ENCODE measurements at regions not wholly inside any gene's neighbourhood (a gene's known extent, or its start where the extent isn't known, plus 50 kb on each side); places are given as distances from the start of the nearest gene placed in this dataset.
"Not testable (repeated sequence)": the region's sequence is repeated elsewhere in the genome, so short reads cannot be mapped to it uniquely, and the experiment has no call there.

- Histone ChIP-seq H3K9ac (no peak overlapping the region), H3K36me3 (replicated peaks in 1 of 2; ENCODE audit: control insufficient read depth in 1 of 2, insufficient read depth in 2 of 2, low read length in 1 of 2) (no peaks in the 10 kb centered on the region), H3K4me1 (ENCODE audit: control insufficient read depth in 1 of 2, insufficient read depth in 2 of 2, low read depth in 1 of 2, low read length in 1 of 2) (peaks cover 0 to 9% of the 10 kb centered on the region in 2 experiments; a peak in 1 of 4 replicates), H3K27ac (ENCODE audit: low read depth in 2 of 2, low read length in 1 of 2) (peak overlapping the region; percentile 28 to 30; a peak in 3 of 4 replicates), H4K20me1 (ENCODE audit: insufficient read depth) (no peaks in the 10 kb centered on the region), H3F3A (replicated peaks; ENCODE audit: insufficient read depth) (no peaks in the 10 kb centered on the region), H3K4me2 (peak overlapping the region; percentile 13; the same call in 1 of the 2 replicates), H3K79me2 (ENCODE audit: insufficient read depth) (no peaks in the 10 kb centered on the region), H3K9me2 (no peaks in the 10 kb centered on the region), H2AFZ (ENCODE audit: low read depth) (peak overlapping the region; percentile 44; the same call in 1 of the 2 replicates), H3K9me3 (no peaks in the 10 kb centered on the region), H3K27me3 (ENCODE audit: insufficient read depth) (no peaks in the 10 kb centered on the region), H3K4me3 (ENCODE audit: low read depth in 2 of 2, low read length in 1 of 2) (no peak overlapping the region)
- POLR2A ChIA-PET = no interaction called here
- TF ChIP-seq FOSL2 (IDR thresholded peaks at IDR 0.05; ENCODE audit: borderline replicate concordance, low read depth) = peak; percentile 58; the same call in 1 of the 2 replicates
- TF ChIP-seq GABPA (IDR thresholded peaks at IDR 0.05; ENCODE audit: low read depth) = no peak
- no peak for TF ChIP-seq POLR2AphosphoS5 (IDR thresholded peaks at IDR 0.05; ENCODE audit: low read depth, low read length)
- no peak for TF ChIP-seq FOXJ3 (CRISPR knock-in tag; IDR thresholded peaks at IDR 0.05)
- TF ChIP-seq SIN3A (IDR thresholded peaks at IDR 0.05; ENCODE audit: borderline replicate concordance, low read depth, low read length) = no peak
- TF ChIP-seq NRF1 (IDR thresholded peaks at IDR 0.05; ENCODE audit: low read depth, low read length) = no peak
- peak; percentile 59 for TF ChIP-seq JUND (IDR thresholded peaks at IDR 0.05)
- TF ChIP-seq EP300 (IDR thresholded peaks at IDR 0.05; ENCODE audit: borderline replicate concordance in 1 of 2, low read depth in 1 of 2, low read length in 1 of 2) = peak in 1 of 2 experiments; percentile 16; a peak in 1 of 4 replicates
- TF ChIP-seq ZBTB33 (IDR thresholded peaks at IDR 0.05; ENCODE audit: borderline replicate concordance, low read depth) = no peak
- no peak for TF ChIP-seq SMC3 (IDR thresholded peaks at IDR 0.05; ENCODE audit: low read depth, low read length)
- TF ChIP-seq, protein P1, sequence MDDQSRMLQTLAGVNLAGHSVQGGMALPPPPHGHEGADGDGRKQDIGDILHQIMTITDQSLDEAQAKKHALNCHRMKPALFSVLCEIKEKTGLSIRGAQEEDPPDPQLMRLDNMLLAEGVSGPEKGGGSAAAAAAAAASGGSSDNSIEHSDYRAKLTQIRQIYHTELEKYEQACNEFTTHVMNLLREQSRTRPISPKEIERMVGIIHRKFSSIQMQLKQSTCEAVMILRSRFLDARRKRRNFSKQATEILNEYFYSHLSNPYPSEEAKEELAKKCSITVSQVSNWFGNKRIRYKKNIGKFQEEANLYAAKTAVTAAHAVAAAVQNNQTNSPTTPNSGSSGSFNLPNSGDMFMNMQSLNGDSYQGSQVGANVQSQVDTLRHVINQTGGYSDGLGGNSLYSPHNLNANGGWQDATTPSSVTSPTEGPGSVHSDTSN (IDR thresholded peaks at IDR 0.05) = peak; percentile 39
- TF ChIP-seq CHD2 (IDR thresholded peaks at IDR 0.05; ENCODE audit: low read length, partially characterized antibody) = no peak
- TF ChIP-seq NFIC (IDR thresholded peaks at IDR 0.05; ENCODE audit: borderline replicate concordance) = peak; percentile 75
- TF ChIP-seq FOXM1 (IDR thresholded peaks at IDR 0.05; ENCODE audit: low read depth) = no peak
- TF ChIP-seq, protein P2, sequence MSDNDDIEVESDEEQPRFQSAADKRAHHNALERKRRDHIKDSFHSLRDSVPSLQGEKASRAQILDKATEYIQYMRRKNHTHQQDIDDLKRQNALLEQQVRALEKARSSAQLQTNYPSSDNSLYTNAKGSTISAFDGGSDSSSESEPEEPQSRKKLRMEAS (IDR thresholded peaks at IDR 0.05; ENCODE audit: low read depth) = no peak
- TF ChIP-seq MEF2A (IDR thresholded peaks at IDR 0.05; ENCODE audit: borderline replicate concordance, low read depth) = no peak
- TF ChIP-seq TEAD4 (IDR thresholded peaks at IDR 0.05; ENCODE audit: borderline replicate concordance, insufficient read depth) = 0 out of 2 replicates have a peak, but pooled peaks have one; percentile 9
- TF ChIP-seq RXRA (IDR thresholded peaks at IDR 0.05; ENCODE audit: borderline replicate concordance, low read depth) = no peak
- peak; percentile 55 for TF ChIP-seq TCF12 (IDR thresholded peaks at IDR 0.05)
- no peak for TF ChIP-seq YY1 (IDR thresholded peaks at IDR 0.05; ENCODE audit: low read depth)
- TF ChIP-seq, protein P3, sequence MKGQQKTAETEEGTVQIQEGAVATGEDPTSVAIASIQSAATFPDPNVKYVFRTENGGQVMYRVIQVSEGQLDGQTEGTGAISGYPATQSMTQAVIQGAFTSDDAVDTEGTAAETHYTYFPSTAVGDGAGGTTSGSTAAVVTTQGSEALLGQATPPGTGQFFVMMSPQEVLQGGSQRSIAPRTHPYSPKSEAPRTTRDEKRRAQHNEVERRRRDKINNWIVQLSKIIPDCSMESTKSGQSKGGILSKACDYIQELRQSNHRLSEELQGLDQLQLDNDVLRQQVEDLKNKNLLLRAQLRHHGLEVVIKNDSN (IDR thresholded peaks at IDR 0.05; ENCODE audit: borderline replicate concordance, low read depth) = no peak
- WGBS (ENCODE audit: low lambda C conversion rate) = 57% methylated on average over 8 of the region's 10 CpGs
- CTCF ChIA-PET = no interaction called here
- DNase-seq = no peak
Measured at GRCh38 chr13:109938255-109938936, 152.0 kb upstream of the IRS2 start.

DNA sequence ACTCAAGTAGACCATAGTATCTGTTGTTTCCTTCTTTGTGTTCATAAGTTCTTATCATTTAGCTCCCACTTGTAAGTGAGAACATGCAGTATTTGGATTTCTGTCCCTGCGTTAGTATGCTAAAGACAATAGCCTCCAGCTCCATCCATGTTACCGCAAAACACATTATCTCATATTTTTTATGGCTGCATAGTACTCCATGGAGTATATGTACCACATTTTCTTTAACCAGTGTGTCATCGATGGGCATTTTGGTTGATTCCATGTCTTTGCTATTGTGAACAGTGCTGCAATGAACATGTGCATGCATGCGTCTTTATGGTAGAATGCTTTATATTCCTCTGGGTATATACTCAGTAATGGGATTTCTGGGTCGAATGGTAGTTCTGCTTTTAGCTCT lies 148.1 kb upstream of the IRS2 start:
- H3K9me3 ChIP-seq; H3K4me2 ChIP-seq; H2AFZ ChIP-seq (ENCODE audit: low read depth); H3K9ac ChIP-seq; H3K27me3 ChIP-seq (ENCODE audit: insufficient read depth); H3K4me3 ChIP-seq (ENCODE audit: low read depth in 2 of 2, low read length in 1 of 2); DNase-seq; H3K79me2 ChIP-seq (ENCODE audit: insufficient read depth); POLR2A ChIA-PET; H3K27ac ChIP-seq (ENCODE audit: low read depth in 2 of 2, low read length in 1 of 2); H3K4me1 ChIP-seq (ENCODE audit: control insufficient read depth in 1 of 2, insufficient read depth in 2 of 2, low read depth in 1 of 2, low read length in 1 of 2); CTCF ChIA-PET; H3F3A ChIP-seq (replicated peaks; ENCODE audit: insufficient read depth); H3K36me3 ChIP-seq (replicated peaks in 1 of 2; ENCODE audit: control insufficient read depth in 1 of 2, insufficient read depth in 2 of 2, low read length in 1 of 2); H3K9me2 ChIP-seq; H4K20me1 ChIP-seq (ENCODE audit: insufficient read depth): not testable (repeated sequence)
- WGBS (ENCODE audit: low lambda C conversion rate) = 87% methylated on average over 5 of the region's 5 CpGs
